Adrenal gland (tissue), 5 donors: ENCODE measurements at regions not wholly inside any gene's neighbourhood (a gene's known extent, or its start where the extent isn't known, plus 50 kb on each side); places are given as distances from the start of the nearest gene placed in this dataset.

Experiments
- CTCF ChIP-seq, 6 experiments: fragments of 450-650 bp in 4 of 6; fragments of 200-600 bp in 2 of 6; sonication (generic) in 1 of 6; IDR thresholded peaks; 1 replicate in 5 of 6; 2 replicates in 1 of 6; pipeline versions ENCODE4 v1.5.1 to v1.8.0; 2016 to 2021; ENCODE audit warnings: antibody characterized with exemption in 6 of 6, mild to moderate bottlenecking in 2 of 6, moderate library complexity in 1 of 6
- POLR2A ChIP-seq, 2 donors: fragments of 450-650 bp; IDR thresholded peaks; one replicate each; pipeline ENCODE4 v1.6.1; 2017; ENCODE audit warnings: antibody characterized with exemption in 2 of 2, mild to moderate bottlenecking in 2 of 2, moderate library complexity in 1 of 2
- donor health status: DM: no; HTN: no; CAD: no.

- TF ChIP-seq POLR2A (IDR thresholded peaks at IDR 0.05) (no peak), CTCF (IDR thresholded peaks at IDR 0.05) (no peak)
Observed at GRCh38 chr2:78782196-78782595, 243.3 kb upstream of the REG3G start.
